ENCODE measurements at regions not wholly inside any gene's neighbourhood (a gene's known extent, or its start where the extent isn't known, plus 50 kb on each side); places are given as distances from the start of the nearest gene placed in this dataset.
"Not testable (repeated sequence)": the region's sequence is repeated elsewhere in the genome, so short reads cannot be mapped to it uniquely, and the experiment has no call there.

DNA sequence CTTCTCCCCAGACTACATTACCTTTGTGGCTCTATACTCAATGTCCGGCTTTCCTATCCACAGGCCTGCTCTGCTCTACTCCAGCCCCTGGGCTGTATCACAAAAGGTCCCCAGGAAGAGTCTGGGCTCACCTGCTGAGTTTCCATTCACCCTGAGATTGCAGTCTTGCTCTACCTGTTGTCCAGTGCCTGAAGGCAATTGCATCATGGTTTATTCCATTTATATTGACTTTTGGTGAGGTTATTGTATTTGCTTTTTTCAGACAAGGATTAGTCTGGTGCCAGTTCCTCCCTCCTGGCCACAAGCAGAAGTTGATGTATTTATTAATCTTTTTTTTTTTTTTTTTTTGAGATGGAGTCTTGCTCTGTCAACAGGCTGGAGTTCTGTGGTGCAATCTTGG is 273.1 kb downstream of the XPNPEP1 start:
- DNase-seq (ENCODE audit: low spot score): no peak

DNA sequence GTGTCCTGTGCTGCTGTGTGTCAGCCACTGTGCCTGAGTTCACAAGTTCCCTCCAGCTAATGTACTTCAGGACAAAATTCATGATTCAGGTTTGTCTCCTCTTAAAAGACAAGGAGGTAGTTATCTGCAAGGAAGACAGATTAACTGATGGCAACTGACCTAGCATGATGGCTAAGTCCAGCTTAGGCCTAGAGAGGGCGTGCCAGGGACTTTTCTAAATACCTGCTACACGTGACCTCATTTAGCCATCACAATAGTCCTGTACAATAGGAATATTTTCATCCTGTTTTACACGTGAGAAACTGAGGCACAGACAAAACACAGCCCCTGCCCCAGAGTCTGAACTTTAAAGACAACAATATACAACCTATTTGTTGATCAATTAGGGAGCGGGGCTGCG is 275.7 kb downstream of the XPNPEP1 start:
- DNase-seq (ENCODE audit: low spot score): no peak

DNA sequence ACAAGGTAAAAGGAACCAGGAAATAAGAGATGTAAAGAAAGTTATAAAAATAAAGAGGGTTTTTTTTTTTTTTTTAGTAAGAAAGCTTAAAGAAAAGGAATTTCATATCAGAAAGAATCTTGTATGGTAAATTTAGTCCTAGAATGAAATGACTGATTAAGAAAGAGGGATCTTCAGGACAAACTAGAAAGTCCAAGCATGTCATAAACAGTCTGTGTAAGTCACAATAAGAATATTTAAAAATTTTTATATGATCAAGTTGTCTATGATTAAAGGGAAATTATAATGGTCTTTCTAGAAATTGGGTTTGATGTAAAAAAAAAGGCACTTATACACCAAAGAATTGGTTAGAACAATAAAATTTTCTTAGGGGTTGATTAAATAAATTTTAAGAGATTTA is 289.5 kb downstream of the XPNPEP1 start:
- DNase-seq (ENCODE audit: low spot score): no peak

DNA sequence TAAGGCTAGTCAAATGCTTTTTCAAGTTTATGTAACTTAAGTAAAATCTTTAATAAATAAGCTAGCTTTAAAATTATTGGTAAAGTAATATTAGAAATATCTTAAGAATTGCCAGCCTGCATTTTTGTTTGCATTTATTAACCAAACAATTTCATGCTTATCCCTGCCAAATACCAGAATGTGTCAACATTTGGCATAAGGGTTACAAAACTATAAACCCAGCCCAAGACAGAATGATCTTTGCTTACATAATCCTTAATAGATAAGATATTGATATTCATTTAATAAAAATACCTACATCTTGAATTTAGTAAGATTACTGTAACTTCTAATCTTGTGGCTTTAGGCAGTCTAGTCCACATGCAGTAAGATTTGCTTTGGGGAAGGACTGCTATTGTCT is 290.3 kb downstream of the XPNPEP1 start:
- not testable (repeated sequence) for DNase-seq (ENCODE audit: low spot score)

DNA sequence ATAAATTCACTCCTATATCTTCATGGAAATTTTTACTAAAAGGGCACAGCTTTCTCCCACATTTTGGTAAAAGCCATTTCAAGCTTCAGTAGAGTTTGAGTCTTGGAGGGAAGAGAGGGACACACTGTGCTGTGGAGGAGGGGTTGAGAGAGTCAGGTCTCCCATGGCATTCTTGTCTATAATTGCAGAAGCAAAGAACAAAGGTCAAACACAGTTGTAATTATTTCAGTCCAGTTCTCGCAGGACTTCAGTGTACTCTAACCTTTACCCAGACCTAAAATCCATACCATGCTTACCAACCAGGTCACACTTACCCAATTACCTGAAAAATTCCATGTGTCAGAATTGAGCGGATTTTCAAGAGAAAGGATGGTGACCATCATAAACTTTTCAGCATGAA is 298.4 kb downstream of the XPNPEP1 start:
- DNase-seq (ENCODE audit: low spot score): no peak

DNA sequence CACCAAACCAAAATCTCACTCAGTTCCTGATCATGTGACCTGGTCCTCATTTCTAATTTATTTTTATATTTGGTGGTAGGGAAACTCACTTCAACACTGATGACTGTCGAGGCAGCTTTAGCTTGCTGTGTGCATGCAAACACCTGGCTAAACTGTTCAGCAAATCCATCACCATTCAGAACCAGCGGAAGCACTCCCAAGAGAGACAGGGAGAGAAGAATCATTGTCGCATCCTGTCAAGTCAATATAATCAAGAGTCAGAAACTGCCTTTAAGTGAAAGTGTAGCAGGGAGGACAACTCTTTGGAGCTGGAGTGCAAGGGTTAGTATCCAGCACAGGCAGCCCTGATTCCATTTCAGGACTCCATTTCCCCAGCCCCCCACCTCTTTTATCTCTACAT is 300.7 kb downstream of the XPNPEP1 start:
- DNase-seq (ENCODE audit: low spot score): no peak

DNA sequence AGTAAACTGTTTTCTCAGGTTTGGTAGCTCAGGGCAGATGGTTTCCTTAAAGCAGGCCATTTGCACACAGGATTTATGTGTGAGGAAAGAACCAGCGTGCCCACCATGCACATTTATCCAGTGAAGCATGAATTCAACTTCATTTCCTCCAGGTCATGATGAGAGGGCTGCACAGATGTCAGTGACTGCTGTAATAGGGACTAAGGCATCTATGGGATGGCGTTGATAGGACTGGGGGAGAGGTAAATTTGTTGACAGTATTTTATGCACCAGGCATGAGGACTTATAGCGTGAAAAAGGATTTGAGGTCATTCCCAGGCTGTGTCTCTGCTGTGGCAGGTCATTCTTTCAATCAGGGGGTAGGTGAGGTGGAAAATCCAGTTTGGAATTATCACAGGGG is 302.9 kb downstream of the XPNPEP1 start:
- DNase-seq (ENCODE audit: low spot score): no peak

DNA sequence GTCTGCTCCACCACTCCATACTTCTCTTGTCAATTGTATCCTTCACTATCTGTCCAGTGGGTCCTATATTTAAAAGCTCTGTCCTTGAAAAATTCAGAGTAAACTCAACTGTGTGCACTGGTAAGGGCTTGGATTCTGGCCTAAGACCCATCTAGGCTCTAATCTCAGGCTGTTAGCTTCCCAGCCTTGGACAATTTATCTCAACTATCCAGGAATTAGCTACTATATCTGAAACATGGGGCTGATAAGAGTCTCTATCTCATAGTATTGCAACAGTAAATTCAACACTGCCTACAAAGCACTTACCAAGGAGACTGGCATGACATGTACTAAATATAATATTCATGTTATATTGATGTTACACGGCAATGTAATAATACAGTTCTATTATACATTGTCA is 303.4 kb downstream of the XPNPEP1 start:
- no peak for DNase-seq (ENCODE audit: low spot score)

DNA sequence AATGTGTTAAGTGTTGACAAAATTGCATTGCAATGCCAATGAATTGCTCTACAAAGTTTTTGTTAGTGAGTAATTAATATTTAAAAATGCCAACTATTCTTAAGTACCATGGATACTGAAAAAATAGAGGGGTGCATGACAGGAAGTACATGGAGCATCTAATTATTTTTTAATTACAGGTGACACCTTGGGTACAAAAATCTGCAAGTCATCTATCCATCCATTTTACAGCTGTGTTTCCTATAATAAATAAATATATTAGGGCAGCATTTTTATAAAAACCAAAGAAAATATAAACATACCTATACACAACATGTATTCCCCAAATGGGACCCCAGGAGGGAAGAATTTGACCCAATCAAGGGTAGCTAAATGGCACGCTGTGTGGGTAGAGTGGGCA is 304.6 kb downstream of the XPNPEP1 start:
- DNase-seq (ENCODE audit: low spot score): no peak

DNA sequence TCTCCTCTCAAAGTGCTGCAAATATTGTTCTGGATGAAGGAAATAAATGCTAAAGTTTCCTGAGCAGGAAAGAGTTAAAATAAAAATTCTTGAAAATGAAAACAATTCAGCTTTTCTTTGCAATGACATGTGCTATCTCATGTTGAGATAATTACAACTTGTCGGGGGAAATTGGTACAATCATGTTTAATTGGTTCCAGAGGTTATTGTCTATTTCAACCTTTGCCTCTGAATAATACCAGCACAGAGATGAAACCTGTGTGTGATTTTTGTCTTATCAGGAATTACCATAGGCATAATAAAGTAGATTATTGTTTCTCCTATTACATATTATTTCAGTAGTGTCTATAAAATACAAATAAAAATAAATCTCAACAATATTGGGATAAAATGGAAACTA is 305.0 kb downstream of the XPNPEP1 start:
- DNase-seq (ENCODE audit: low spot score): no peak

DNA sequence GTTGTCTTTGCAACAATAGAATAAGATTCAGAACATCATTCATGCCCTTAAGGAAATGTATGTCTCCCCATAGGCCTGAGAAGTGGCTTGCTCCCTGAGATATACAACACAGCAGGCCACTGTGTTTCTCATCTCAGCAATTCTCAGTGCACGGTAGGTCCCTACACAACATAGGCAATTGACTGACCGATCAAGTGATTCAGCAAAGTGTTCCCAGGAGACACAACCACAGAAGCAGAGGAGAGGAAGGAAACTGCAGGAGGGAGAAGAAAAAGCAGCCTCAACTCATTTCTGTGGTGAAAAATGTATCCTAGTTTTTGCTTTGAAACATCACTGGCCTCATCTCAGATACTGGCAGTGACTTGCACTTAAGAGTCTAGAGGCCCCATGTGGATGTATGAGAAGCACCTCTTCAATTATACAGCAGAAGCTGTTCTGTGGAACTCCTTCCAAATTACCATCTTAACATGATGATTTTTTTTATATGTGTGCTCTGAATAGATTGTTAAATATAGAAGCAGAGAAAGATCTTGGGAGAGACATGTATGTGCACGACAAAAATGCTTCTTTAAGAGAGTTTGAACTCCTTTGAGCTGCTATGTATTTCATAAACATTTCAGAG is 306.8 kb downstream of the XPNPEP1 start:
- DNase-seq (ENCODE audit: low spot score): no peak

DNA sequence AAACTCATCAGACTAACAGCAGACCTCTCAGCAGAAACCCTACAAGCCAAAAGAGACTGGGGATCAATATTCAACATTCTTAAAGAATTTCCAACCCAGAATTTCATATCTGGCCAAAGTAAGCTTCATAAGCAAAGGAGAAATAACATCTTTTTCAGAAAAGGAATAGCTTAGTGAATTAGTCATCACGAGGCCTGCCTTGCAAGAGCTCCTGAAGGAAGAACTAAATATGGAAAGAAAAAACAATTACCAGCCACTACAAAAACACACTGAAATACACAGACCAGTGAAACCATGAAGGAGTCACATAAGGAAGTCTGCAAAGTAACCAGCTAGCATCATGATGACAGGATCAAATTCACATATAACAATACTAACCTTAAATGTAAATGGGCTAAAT is 328.0 kb downstream of the XPNPEP1 start:
- DNase-seq (ENCODE audit: low spot score): not testable (repeated sequence)

DNA sequence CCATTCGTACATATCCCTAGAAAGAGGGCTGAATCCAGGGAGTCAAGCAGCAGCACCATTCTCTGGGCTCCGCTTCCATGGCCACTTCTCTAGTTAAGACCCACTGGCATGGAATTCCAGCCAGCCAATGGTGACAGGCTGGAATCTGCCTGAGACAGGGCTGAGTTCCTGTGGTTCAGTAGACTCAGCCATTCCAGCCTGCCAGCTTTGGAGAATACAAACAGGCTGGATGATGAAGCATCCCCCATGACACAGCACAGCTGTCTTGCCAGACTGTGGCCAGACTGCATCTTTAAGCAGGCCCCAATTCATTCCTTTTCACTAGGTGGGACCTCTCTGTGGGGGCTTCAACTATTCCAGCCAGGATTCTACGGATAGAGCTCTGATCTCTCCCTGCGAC is 329.6 kb downstream of the XPNPEP1 start:
- no peak for DNase-seq (ENCODE audit: low spot score)

DNA sequence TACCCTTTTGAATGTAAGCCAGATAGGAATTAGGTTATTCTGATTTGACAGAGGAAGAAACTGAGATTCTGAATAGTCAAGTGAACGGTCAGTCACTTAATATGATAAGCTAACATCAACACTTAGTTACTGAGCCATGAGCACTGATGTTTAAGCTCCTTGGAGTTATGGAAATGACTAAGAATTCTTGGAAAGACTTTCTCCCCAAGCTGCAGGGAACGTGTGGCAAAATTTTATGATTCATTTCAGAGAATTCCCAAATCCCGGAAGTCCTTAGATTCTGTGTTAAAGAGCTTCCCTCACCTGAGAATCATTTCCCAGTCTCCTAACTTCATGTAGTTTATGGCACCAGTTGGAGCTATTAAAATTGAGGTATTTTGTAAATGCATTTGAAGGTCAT is 330.9 kb downstream of the XPNPEP1 start:
- DNase-seq (ENCODE audit: low spot score): no peak

DNA sequence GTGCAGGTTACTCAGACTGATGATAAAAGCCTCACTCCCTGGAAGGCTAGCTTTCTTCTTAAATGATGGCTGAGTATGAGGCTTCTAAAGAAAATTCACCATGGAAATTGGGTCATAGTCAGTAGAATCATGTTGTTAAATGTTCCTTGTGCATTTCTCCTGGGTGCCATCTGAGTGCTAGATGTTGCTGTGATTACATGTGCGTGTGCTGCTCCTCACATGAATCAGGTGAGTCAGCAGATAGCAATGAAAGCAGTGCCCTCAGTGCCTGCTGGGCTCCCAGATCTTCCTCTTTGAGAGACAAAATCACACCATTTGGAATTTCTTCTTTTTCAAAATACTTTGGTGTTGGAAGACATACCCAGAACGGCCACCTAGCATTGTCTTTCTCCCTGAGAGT is 331.7 kb downstream of the XPNPEP1 start:
- DNase-seq (ENCODE audit: low spot score): no peak

DNA sequence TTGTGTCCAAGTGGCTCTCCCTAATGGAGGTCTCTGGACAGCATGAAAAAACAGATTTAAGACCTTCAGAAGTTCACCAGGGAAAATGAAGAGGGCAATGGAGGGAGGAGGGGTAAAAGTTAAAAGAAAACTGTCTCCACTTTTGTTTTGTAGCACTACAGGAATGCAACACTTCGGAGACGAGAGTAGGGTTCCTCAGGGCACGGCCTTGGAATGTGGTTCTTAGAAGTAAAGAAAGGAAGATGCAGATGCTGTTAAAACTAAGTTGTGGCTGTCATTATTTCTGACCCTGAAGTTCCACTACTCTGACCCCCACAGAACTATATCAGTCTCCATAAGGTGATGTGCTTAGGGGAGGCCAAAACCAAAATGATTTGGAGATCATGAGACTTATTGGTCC is 335.1 kb downstream of the XPNPEP1 start:
- no peak for DNase-seq (ENCODE audit: low spot score)

DNA sequence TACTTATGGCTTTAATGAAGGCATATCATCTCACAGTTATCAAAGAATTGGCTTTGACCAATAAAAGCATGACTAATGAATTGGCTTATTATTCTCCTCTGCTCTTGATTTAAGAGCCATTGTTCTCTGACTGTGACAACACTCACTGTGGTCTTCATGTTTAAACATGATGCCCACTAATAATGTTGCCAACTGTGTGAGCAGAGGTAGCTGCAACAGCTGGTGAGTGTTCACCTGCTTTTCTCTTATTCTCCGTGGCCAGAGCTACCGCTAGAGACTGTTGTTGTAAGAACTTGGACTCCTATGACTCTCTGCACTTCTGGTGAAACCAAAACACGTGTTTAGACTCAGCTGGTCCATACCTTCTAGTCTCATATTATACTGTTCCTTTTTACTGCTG is 335.9 kb downstream of the XPNPEP1 start:
- DNase-seq (ENCODE audit: low spot score): no peak

DNA sequence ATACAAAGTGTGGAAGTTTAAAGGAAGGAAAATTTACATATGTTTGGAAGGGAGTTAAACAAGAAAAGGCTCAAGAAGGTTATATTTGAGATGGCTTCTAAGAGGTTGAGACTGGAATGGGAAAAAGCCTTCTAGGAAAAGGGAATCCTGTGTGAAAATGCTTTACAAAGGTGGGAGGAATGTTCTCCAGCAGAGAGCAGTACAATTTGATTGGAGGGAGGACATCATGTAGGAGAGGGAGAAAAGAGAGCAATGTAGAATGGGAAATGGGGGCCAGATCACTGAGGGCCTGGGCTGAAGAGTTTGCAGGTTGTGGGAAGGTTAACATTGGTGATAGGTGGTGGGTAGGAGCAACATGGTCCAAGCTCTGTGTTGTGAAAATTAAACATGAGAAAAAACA is 366.9 kb downstream of the XPNPEP1 start:
- no peak for DNase-seq (ENCODE audit: low spot score)

DNA sequence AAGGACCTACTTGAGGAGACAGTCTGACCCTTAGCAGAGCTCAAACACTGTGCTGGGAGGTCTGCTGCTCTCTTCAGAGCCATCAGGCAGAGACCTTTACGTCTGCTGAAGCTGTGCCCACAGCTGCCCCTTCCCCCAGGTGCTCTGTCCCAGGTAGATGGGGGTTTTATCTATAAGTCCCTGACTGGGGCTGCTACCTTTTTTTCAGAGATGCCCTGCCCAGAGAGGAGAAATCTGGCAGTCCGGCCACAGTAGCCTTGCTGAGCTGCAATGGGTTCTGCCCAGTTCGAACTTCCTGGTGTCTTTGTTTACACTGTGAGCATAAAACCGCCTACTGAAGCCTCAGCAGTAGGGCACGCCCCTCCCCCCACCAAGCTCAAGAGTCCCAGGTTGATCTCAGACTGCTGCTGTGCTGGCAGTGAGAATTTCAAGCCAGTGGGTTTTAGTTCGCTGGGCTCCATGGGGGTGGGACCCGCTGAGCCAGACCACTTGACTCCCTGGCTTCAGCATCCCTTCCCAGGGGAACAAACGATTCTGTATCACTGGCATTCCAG is 381.2 kb downstream of the XPNPEP1 start:
- not testable (repeated sequence) for DNase-seq (ENCODE audit: low spot score)

DNA sequence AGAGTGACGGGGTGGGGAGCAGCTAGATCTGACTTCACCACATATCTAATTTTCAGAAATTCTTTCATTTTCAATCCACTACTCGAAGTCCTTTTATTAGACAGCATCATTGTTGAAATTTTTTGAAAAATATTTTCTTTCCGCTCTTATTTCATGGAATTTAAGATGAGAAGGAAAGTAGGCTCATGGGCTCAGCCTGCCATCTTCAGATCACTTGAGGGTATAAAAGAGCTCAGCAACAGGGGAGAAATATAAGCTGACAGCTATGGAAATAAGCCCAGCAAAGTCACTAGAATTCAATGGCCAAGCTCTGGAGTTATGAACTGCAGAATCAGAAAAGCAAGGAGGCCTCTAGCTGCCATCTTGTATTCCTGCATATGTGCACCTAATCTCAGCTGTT is 389.1 kb downstream of the XPNPEP1 start:
- DNase-seq (ENCODE audit: low spot score): no peak

DNA sequence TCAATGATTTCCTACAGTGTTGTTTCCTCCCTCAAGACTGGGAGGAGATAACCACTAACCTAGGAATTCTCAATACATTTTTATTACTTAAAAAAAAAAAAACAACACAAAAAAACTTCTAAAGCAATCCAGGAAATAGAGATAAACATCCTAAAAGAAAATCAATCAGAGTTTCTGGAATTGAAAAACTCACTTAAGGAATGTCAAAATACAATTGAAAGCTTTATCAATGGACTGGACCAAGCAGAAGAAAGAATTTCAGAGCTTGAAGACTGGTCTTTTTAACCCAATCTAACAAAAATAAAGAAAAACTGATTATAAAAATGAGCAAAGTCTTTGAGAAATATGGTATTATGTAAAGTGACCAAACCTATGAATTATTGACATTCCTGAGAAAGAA is 394.1 kb downstream of the XPNPEP1 start:
- DNase-seq (ENCODE audit: low spot score): no peak

DNA sequence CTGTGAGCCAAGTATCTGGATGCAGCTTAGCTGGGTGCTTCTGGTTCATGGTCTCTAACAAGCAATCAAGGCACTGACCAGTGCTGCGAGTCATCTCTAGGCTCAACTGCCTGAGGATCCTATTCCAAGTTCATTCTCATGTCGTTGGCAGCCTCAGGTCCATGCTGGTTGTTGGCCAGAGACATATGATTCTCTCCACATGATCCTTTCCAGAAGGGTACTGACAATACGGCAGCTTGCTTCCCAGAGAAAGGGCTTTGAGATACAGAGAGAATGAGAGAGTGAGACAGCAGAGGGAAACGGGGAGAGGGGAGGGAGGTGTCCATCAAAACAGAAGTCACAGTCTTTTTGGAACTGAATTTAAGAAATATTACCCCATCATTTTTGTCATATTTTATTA is 405.6 kb downstream of the XPNPEP1 start:
- no peak for DNase-seq (ENCODE audit: low spot score)

DNA sequence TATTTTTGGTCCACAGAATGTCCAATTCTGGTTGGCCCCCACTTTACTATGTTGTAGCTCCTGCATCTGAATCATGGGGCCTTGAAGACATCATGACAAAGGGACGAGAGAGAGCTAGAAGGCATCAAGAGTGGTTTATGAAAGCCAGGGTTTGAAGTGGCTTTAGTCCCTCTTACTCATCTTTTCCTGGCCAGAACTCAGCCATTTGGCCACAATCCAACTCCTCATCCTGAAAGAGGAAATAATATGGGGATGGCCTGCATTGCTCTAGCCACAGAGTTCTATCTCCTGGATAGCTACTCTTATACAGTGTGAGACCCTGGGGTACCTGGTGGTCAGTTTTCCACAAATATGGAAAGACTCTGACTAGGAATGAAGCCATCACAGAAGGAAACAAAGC is 418.9 kb downstream of the XPNPEP1 start:
- DNase-seq (ENCODE audit: low spot score): no peak

DNA sequence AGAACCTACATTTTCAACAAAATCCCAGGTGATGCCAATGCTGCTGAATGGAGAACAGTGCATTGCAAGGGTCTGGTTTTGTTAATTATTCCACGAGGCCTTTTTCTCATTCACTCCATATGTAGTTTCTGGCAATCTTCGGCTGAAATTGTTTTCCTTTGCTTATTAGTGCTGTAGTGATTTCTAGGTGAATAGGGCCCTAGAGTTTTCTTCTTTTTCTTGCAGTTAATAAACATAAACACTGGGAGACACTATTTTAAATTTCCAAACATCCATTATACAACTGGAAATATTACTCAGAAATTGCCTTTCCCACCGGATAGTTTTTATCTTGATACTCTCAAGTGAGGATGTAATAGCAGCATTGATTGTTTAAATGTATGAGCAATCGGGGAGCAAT is 435.6 kb downstream of the XPNPEP1 start:
- DNase-seq (ENCODE audit: low spot score): no peak

DNA sequence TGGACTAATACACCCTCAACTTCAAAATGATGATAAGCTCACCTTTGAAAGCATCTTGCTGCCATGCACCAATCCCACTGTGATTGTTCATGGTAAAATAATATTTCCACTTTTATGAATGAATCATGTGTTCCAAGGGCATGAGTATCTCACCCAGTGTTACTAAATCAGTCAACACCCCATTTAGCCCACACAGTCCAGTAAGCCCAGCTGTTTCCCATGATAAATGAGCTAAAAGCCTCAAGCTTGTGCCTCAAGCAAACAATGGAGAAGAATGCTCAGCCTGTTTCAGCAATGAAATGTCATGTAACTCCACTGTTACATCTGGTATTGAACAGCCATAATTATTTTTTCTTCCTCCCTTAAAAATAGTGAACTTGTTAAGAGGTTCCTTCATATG is 442.5 kb downstream of the XPNPEP1 start:
- DNase-seq (ENCODE audit: low spot score): no peak
